Hepatocyte (in vitro differentiated cells): ENCODE measurements at regions not wholly inside any gene's neighbourhood (a gene's known extent, or its start where the extent isn't known, plus 50 kb on each side); places are given as distances from the start of the nearest gene placed in this dataset.

ENCODE experiments used
- DNase-seq: peaks from one replicate; pipeline ENCODE4 v3.0.0-alpha.2; 2016; ENCODE audit warnings: low spot score
- H2AFZ ChIP-seq: fragments of 200-600 bp; sonication (generic); 2 replicates; pipeline ENCODE4 v1.6.0; 2016; ENCODE audit warnings: antibody characterized with exemption, mild to moderate bottlenecking
- H3K27ac ChIP-seq: fragments of 200-600 bp; sonication (generic); 2 replicates; pipeline ENCODE4 v1.5.1; 2016; ENCODE audit warnings: mild to moderate bottlenecking
- H3K27me3 ChIP-seq: fragments of 200-600 bp; sonication (generic); 2 replicates; pipeline ENCODE4 v1.6.1; 2016
- H3K36me3 ChIP-seq: fragments of 200-600 bp; sonication (generic); replicated peaks from 2 replicates; pipeline ENCODE4 v1.5.1; 2016; ENCODE audit warnings: low read depth; ENCODE audit not compliant: insufficient read depth
- H3K4me1 ChIP-seq: fragments of 200-600 bp; sonication (generic); 2 replicates; pipeline ENCODE4 v1.5.1; 2016; ENCODE audit warnings: mild to moderate bottlenecking, moderate library complexity; ENCODE audit not compliant: insufficient read depth
- H3K4me2 ChIP-seq: fragments of 200-600 bp; sonication (generic); 2 replicates; pipeline ENCODE4 v1.6.0; 2016
- H3K4me3 ChIP-seq: fragments of 200-600 bp; sonication (generic); 2 replicates; pipeline ENCODE4 v1.5.1; 2016; ENCODE audit warnings: mild to moderate bottlenecking
- H3K79me2 ChIP-seq: fragments of 200-600 bp; sonication (generic); 2 replicates; pipeline ENCODE4 v1.6.0; 2017; ENCODE audit warnings: mild to moderate bottlenecking
- H3K9me2 ChIP-seq: fragments of 200-600 bp; sonication (generic); replicated peaks from 2 replicates; pipeline ENCODE4 v1.6.0; 2017; ENCODE audit warnings: mild to moderate bottlenecking; ENCODE audit not compliant: insufficient read depth
- H3K9me3 ChIP-seq: fragments of 200-600 bp; sonication (generic); 2 replicates; pipeline ENCODE4 v1.5.1; 2016; ENCODE audit warnings: low read depth, mild to moderate bottlenecking
- H4K20me1 ChIP-seq: fragments of 200-600 bp; sonication (generic); 2 replicates; pipeline ENCODE4 v1.6.0; 2016; ENCODE audit warnings: mild to moderate bottlenecking; ENCODE audit not compliant: insufficient read depth, poor library complexity, severe bottlenecking
- CTCF ChIP-seq: fragments of 200-600 bp; sonication (generic); IDR thresholded peaks from 2 replicates; pipeline ENCODE4 v1.5.1; 2016; ENCODE audit warnings: antibody characterized with exemption, mild to moderate bottlenecking; ENCODE audit not compliant: poor library complexity
- EZH2 ChIP-seq: fragments of 200-600 bp; sonication (generic); IDR thresholded peaks from 2 replicates; pipeline ENCODE4 v1.6.1; 2016; ENCODE audit warnings: antibody characterized with exemption, mild to moderate bottlenecking, borderline replicate concordance
- EZH2phosphoT487 ChIP-seq: fragments of 200-600 bp; sonication (generic); IDR thresholded peaks from one replicate; pipeline ENCODE4 v1.6.1; 2018; ENCODE audit warnings: antibody characterized with exemption, mild to moderate bottlenecking, low read depth, moderate library complexity; ENCODE audit not compliant: unreplicated experiment, severe bottlenecking
- WGBS: methylation state at CpG from one replicate; pipeline ENCODE4 v1.1.6; 2016; ENCODE audit warnings: low lambda C conversion rate; ENCODE audit errors: missing lambda C conversion rate; 5-methylcytosine and 5-hydroxymethylcytosine counted together

GRCh38 chr2:182649316-182649715, 66.7 kb upstream of the DNAJC10 start:
- DNase-seq = peak; percentile 56
- H3K27ac ChIP-seq = no peak overlapping the region
- H3K9me3 ChIP-seq = no peaks in the 10 kb centered on the region
- TF ChIP-seq EZH2phosphoT487 (no peak), CTCF (peak; percentile 72), EZH2 (no peak)
- H3K36me3 ChIP-seq = no peaks in the 10 kb centered on the region
- WGBS = 44% methylated on average over 6 of the region's 6 CpGs
- H3K9me2 ChIP-seq = no peaks in the 10 kb centered on the region
- H2AFZ ChIP-seq = no peak overlapping the region
- no peak overlapping the region for H3K4me2 ChIP-seq
- H4K20me1 ChIP-seq = no peaks in the 10 kb centered on the region
- no peak overlapping the region for H3K4me3 ChIP-seq
- H3K27me3 ChIP-seq = no peaks in the 10 kb centered on the region
- no peaks in the 10 kb centered on the region for H3K79me2 ChIP-seq
- H3K4me1 ChIP-seq = no peaks in the 10 kb centered on the region

- WGBS = 64% methylated on average over 4 of the region's 4 CpGs
- Histone ChIP-seq H4K20me1 (no peaks in the 10 kb centered on the region), H3K4me3 (no peak overlapping the region), H3K27ac (no peak overlapping the region), H3K9me2 (no peaks in the 10 kb centered on the region), H3K4me2 (no peak overlapping the region), H3K9me3 (no peaks in the 10 kb centered on the region), H3K27me3 (no peaks in the 10 kb centered on the region), H3K36me3 (no peaks in the 10 kb centered on the region), H2AFZ (no peak overlapping the region), H3K79me2 (no peaks in the 10 kb centered on the region), H3K4me1 (no peaks in the 10 kb centered on the region)
- peak; percentile 23 for DNase-seq
- TF ChIP-seq CTCF (peak; percentile 63), EZH2phosphoT487 (no peak)
These were observed 65.4 kb upstream of the DNAJC10 start for GRCh38 chr2:182650704-182651103.

GRCh38 chr2:182652326-182652725, 63.7 kb upstream of the DNAJC10 start:
- Histone ChIP-seq H4K20me1 (no peaks in the 10 kb centered on the region), H3K9me3 (no peaks in the 10 kb centered on the region), H2AFZ (no peak overlapping the region), H3K79me2 (no peaks in the 10 kb centered on the region), H3K4me3 (no peak overlapping the region), H3K4me1 (no peaks in the 10 kb centered on the region), H3K9me2 (no peaks in the 10 kb centered on the region), H3K36me3 (no peaks in the 10 kb centered on the region), H3K27me3 (no peaks in the 10 kb centered on the region), H3K4me2 (no peak overlapping the region), H3K27ac (no peak overlapping the region)
- 76% methylated on average over 6 of the region's 6 CpGs for WGBS
- TF ChIP-seq EZH2 (no peak), EZH2phosphoT487 (no peak), CTCF (no peak)
- no peak for DNase-seq

GRCh38 chr2:182655750-182656149, 60.3 kb upstream of the DNAJC10 start:
- no peaks in the 10 kb centered on the region for H3K79me2 ChIP-seq

More at GRCh38 chr2:182655750-182656149, 60.3 kb upstream of the DNAJC10 start:
- TF ChIP-seq EZH2phosphoT487 (no peak), EZH2 (no peak), CTCF (no peak)
- DNase-seq = no peak
- Histone ChIP-seq H3K36me3 (no peaks in the 10 kb centered on the region), H3K27ac (no peak overlapping the region), H3K4me1 (no peaks in the 10 kb centered on the region), H3K4me2 (no peak overlapping the region), H4K20me1 (no peaks in the 10 kb centered on the region), H3K9me2 (no peaks in the 10 kb centered on the region), H3K9me3 (no peaks in the 10 kb centered on the region), H3K4me3 (no peak overlapping the region), H3K27me3 (no peaks in the 10 kb centered on the region), H2AFZ (no peak overlapping the region)
- WGBS = 54% methylated on average over 1 of the region's 1 CpG
